A204.1 (cell line): ENCODE measurements at regions not wholly inside any gene's neighbourhood (a gene's known extent, or its start where the extent isn't known, plus 50 kb on each side); places are given as distances from the start of the nearest gene placed in this dataset.
A peak's percentile ranks its signal among the peaks of the same experiment; 100 is the strongest.

Source experiments
- FAIRE-seq: peaks from 2 replicates; lab custom pipeline; 2012; peaks lifted over from hg19 to GRCh38; lab: Jason Lieb, UNC

GRCh38 chr2:79355569-79355968 is 157.3 kb upstream of the CTNNA2 start:
- FAIRE-seq, result no peak

DNA sequence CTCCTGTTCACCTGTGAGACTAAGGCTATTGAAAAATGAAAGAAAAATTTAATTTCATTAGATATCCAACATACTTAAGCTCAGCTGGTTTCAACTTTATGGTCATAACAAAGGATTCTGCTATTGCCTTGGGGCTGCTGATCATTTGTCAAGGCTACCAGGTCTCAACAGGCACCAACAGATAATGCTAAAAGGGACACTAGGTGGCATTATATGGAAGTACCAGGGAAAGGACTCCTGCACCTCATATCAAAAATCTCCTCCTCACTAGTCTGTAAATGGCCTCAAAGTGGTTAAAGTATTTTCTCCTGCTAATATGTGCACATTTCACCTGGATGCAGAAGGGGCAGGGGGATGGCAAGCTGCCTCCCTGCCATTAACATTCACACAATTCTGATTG is 167.9 kb upstream of the REG3A start:
- FAIRE-seq, result no peak

DNA sequence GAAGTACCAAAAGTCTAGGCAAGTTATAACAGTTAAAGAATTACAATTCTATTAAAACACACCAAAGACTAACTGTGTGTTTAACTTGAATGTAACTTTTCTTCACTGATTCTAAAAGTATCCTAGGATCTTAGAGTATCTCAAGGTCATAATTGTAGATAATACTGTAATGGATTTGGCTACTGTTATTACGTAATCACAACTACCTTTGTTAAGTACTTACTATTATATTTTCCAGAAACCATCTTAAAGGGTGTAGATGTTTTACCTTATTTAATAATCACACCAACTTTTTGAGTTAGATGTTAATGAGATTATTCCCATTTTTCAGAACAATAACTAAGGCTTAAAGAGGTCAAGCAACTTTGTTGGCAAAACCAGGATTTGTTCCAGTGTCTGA is 161.3 kb upstream of the REG3A start:
- no peak for FAIRE-seq

- FAIRE-seq, result no peak
Observed at GRCh38 chr2:79294994-79295393, 135.4 kb upstream of the REG3A start.

GRCh38 chr2:79292958-79293315 is 133.4 kb upstream of the REG3A start:
- no peak for FAIRE-seq

GRCh38 chr2:79292239-79292957 is 132.8 kb upstream of the REG3A start:
- FAIRE-seq, result no peak

GRCh38 chr2:79275863-79276262 is 116.3 kb upstream of the REG3A start:
- FAIRE-seq, result no peak

GRCh38 chr2:79275197-79275596 is 115.6 kb upstream of the REG3A start:
- no peak for FAIRE-seq

DNA sequence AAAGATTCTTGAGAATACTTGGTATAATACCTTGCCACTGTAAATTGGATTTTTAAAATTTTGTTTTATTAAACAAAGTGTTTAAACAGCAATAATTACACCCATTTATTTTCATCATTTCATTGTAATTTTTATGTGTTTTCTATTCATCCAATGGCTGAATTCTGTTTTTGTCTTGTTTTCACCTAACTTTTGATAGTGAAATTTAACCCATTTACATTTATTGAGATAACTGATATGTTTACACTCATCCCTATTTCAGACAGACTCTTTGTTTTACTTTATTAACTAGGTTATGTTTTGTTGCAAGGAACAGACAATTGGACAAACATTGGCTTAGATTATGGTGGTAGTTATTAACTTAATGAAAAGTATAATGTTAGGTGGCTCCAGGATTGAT is 113.1 kb upstream of the REG3A start:
- no peak for FAIRE-seq

DNA sequence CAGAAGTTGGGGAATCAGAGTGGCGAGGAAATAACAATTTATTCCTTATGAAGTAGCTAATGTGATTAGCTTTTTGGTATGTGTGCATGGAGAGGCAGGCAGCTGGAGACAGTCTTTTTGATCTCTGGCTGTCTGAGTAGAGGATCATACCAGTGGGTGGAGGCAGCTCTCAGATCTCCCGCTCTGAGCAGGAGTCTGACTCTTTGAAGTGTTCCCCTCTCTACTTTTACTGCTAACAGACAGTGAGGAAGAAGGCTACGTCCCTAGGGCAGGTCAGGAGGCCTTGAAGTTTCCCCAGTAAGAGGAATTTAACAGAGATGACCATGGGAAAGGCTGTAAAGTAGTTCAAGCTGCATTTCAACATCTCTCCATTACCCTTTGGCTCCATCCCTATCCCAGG is 111.9 kb upstream of the REG3A start:
- no peak for FAIRE-seq

GRCh38 chr2:79260848-79261247 is 101.3 kb upstream of the REG3A start:
- no peak for FAIRE-seq

- no peak for FAIRE-seq
Observed at GRCh38 chr2:79259959-79260358, 100.4 kb upstream of the REG3A start.

GRCh38 chr2:79259296-79259695 is 99.7 kb upstream of the REG3A start:
- FAIRE-seq, result no peak

DNA sequence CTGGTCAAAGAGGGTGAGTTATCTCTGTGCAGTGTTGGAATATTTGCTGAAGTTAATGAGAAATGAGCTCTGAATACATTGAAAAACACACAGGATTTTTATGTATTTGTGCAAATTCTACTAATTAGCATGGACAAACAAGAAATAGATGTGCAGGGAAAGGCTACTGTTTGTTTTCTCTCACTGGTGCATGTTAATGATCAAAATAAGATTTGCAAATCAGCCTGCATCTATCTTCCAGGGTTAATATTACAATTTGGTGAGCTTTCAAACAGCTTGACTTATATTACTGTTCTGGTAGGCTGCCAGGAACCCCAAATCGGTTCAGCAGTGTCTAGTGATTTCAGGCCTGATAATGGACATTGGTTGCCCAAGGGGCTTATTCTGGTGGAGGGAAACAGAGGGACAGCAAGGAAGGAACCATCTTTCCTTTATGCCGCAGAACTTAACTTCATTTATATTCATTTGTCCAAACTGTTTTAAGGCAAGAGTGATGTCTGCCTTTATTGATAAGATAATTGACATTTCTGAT is 93.8 kb upstream of the REG3A start:
- FAIRE-seq, result no peak

- no peak for FAIRE-seq
Observed at GRCh38 chr2:79250656-79251055, 91.1 kb upstream of the REG3A start.

- FAIRE-seq, result no peak
Observed at GRCh38 chr2:79248776-79249175, 89.2 kb upstream of the REG3A start.

DNA sequence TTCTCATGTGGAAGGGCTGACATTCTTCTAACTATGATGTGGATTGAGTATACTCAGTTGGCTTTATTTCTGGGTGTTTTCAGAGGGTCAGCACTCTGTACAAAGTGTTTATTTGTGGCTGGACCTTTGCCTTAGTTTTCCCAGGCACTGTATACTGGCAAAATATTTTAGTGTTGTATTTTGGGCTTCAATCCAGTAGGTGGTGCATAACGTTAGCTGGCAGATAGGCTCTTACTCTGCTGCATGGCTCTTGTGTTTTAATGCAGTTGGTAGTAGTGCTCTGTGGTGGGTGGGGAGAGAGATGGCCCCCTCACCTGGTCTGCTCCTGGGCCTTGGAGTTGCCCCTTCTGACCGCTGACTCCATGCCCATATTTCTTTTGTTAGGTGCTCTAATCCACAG is 75.6 kb upstream of the REG3A start:
- FAIRE-seq, result no peak

GRCh38 chr2:79223539-79223938 is 64.0 kb upstream of the REG3A start:
- no peak for FAIRE-seq

DNA sequence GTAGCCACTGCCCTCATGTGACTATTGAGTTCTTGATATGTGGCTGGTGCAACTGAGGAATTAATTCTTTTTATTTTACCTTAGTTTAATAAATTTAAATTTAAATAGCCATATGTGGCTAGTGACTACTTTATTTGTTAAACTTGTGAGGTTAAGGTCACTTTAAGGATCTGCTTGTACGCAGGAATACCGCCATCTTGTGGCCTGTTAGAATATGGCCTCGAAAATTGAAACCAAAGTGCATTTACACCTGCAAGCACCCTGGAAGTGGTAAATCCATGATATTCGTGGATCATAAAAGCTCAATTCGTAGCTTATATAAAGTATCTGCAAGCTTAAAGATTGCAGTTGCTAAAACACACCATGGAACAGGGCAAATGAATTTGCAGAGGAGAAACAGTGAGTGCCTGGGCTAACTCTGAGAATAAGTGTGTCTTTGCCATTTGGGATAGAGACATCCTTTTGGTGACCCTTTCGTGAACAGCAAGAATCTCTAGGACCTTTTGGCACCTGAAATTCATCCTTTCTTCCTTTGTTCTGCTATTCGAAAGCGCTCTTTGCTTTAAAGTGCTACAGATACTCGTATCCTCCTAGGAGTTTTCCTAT is 59.9 kb upstream of the REG3A start:
- FAIRE-seq, result peak; percentile 88

DNA sequence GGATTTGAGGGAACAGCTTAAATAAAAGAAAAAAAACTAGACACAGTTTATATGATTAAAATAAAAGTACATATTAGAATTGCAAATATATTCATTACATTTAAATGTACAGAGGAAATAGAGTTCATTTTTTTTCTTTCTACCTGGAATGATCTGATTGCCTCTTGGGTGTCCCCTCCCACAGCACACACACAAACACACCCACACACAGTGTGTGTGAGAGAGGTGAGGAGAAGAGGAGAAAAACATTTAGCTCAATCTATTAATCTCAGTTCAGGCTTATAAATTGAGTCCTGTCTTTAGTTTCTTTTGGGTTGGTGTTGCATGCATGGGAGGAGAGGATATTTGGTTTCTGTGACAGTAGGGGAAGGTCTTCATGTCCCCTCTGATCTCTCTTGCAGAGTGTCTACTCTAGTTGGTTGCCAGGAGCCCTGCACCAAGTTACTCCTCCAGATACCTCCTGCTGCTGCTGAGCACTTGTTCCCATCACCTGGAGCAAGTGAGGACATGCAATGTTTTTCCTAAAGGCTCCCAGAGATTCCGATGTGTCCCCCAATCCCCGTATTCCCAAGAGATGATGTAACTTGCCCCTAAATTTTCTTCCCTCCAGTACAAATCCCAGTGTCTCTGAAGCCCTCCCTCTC is 50.8 kb upstream of the REG3A start:
- no peak for FAIRE-seq
